ENCODE measurements at regions not wholly inside any gene's neighbourhood (a gene's known extent, or its start where the extent isn't known, plus 50 kb on each side); places are given as distances from the start of the nearest gene placed in this dataset.
"Not testable (repeated sequence)": the region's sequence is repeated elsewhere in the genome, so short reads cannot be mapped to it uniquely, and the experiment has no call there.

- TF ChIP-seq CTCF (IDR thresholded peaks at IDR 0.05; ENCODE audit: insufficient read depth, low read depth, low read length); EZH2 (IDR thresholded peaks at IDR 0.05; ENCODE audit: insufficient read depth, low read length): not testable (repeated sequence)
Observed at GRCh38 chr21:6374926-6375325, 4146.5 kb upstream of the TPTE start.
